ENCODE measurements at regions not wholly inside any gene's neighbourhood (a gene's known extent, or its start where the extent isn't known, plus 50 kb on each side); places are given as distances from the start of the nearest gene placed in this dataset.

GRCh38 chr11:115884800-115885534, 380.8 kb upstream of the CADM1 start:
- no peaks in the 10 kb centered on the region; a peak in 1 of 4 replicates for H3K4me1 ChIP-seq (ENCODE audit: control insufficient read depth in 1 of 2, insufficient read depth in 2 of 2, low read depth in 1 of 2, low read length in 1 of 2)
- no peak overlapping the region for H2AFZ ChIP-seq (ENCODE audit: low read depth)
- no peak overlapping the region for H3K4me3 ChIP-seq (ENCODE audit: low read depth in 2 of 2, low read length in 1 of 2)
- no peak overlapping the region for H3K9ac ChIP-seq
- H3K27me3 ChIP-seq (ENCODE audit: insufficient read depth) = no peaks in the 10 kb centered on the region
- H3F3A ChIP-seq (replicated peaks; ENCODE audit: insufficient read depth) = no peaks in the 10 kb centered on the region
- WGBS (ENCODE audit: low lambda C conversion rate) = 50% methylated on average over 5 of the region's 5 CpGs
- no peak for DNase-seq
- H3K27ac ChIP-seq (ENCODE audit: low read depth in 2 of 2, low read length in 1 of 2) = no peak overlapping the region
- no peaks in the 10 kb centered on the region for H3K36me3 ChIP-seq (replicated peaks in 1 of 2; ENCODE audit: control insufficient read depth in 1 of 2, insufficient read depth in 2 of 2, low read length in 1 of 2)
- H3K9me3 ChIP-seq = no peaks in the 10 kb centered on the region
- no peaks in the 10 kb centered on the region for H3K79me2 ChIP-seq (ENCODE audit: insufficient read depth)
- ChIA-PET POLR2A (no interaction called here), CTCF (interaction anchor here (1.5 kb wide), 1 partner anchor 15 kb away, joined by 4 read pairs; no protein-coding TSS in a partner anchor)
- no peaks in the 10 kb centered on the region for H3K9me2 ChIP-seq
- no peak overlapping the region for H3K4me2 ChIP-seq
- TF ChIP-seq CHD2 (IDR thresholded peaks at IDR 0.05; ENCODE audit: low read length, partially characterized antibody) (no peak), YY1 (IDR thresholded peaks at IDR 0.05; ENCODE audit: low read depth) (no peak), GABPA (IDR thresholded peaks at IDR 0.05; ENCODE audit: low read depth) (no peak), GATA2 (CRISPR knock-in tag; IDR thresholded peaks at IDR 0.05) (no peak), FOXJ3 (CRISPR knock-in tag; IDR thresholded peaks at IDR 0.05) (no peak), FOSL2 (IDR thresholded peaks at IDR 0.05; ENCODE audit: borderline replicate concordance, low read depth) (no peak), JUND (IDR thresholded peaks at IDR 0.05) (no peak), EZH2phosphoT487 (IDR thresholded peaks at IDR 0.05; ENCODE audit: borderline replicate concordance, low read depth) (no peak), EP300 (IDR thresholded peaks at IDR 0.05; ENCODE audit: borderline replicate concordance in 1 of 2, low read depth in 1 of 2, low read length in 1 of 2) (no peak), POLR2AphosphoS5 (IDR thresholded peaks at IDR 0.05; ENCODE audit: low read depth, low read length) (no peak), NFIC (IDR thresholded peaks at IDR 0.05; ENCODE audit: borderline replicate concordance) (no peak), RXRA (IDR thresholded peaks at IDR 0.05; ENCODE audit: borderline replicate concordance, low read depth) (no peak)
- TF ChIP-seq, protein P1, sequence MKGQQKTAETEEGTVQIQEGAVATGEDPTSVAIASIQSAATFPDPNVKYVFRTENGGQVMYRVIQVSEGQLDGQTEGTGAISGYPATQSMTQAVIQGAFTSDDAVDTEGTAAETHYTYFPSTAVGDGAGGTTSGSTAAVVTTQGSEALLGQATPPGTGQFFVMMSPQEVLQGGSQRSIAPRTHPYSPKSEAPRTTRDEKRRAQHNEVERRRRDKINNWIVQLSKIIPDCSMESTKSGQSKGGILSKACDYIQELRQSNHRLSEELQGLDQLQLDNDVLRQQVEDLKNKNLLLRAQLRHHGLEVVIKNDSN (IDR thresholded peaks at IDR 0.05; ENCODE audit: borderline replicate concordance, low read depth) = no peak
- no peaks in the 10 kb centered on the region for H4K20me1 ChIP-seq (ENCODE audit: insufficient read depth)

DNA sequence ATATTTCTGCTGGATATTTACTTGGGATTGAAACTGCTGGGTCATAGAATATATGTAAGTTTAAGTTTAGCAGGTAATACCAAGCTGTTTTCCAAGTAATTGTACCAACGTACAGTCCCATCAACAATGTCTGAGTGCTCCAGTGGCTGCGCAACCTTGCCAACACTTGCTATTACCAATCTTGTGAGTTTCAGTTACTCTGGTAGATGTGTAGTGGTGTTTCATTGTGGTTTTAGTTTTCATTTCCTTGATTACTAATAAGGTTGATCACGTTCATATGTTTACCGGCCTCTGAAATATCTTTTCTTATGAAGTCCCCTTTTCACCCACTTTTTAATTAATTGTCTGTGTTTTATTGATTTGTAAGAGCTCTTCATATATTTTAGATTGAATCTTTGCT, 370.6 kb upstream of the CADM1 start:
- H3K4me2 ChIP-seq = no peak overlapping the region
- TF ChIP-seq REST (IDR thresholded peaks at IDR 0.05; ENCODE audit: low read depth, low read length) = no peak
- no peak for TF ChIP-seq FOSL2 (IDR thresholded peaks at IDR 0.05; ENCODE audit: borderline replicate concordance, low read depth)
- TF ChIP-seq NFIC (IDR thresholded peaks at IDR 0.05; ENCODE audit: borderline replicate concordance) = no peak
- TF ChIP-seq TCF12 (IDR thresholded peaks at IDR 0.05) = no peak
- TF ChIP-seq EP300 (IDR thresholded peaks at IDR 0.05; ENCODE audit: borderline replicate concordance in 1 of 2, low read depth in 1 of 2, low read length in 1 of 2) = no peak
- TF ChIP-seq RFX5 (IDR thresholded peaks at IDR 0.05; ENCODE audit: low read length) = no peak
- TF ChIP-seq, protein P2, sequence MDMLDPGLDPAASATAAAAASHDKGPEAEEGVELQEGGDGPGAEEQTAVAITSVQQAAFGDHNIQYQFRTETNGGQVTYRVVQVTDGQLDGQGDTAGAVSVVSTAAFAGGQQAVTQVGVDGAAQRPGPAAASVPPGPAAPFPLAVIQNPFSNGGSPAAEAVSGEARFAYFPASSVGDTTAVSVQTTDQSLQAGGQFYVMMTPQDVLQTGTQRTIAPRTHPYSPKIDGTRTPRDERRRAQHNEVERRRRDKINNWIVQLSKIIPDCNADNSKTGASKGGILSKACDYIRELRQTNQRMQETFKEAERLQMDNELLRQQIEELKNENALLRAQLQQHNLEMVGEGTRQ (IDR thresholded peaks at IDR 0.05; ENCODE audit: borderline replicate concordance, low read depth, low read length) = no peak
- TF ChIP-seq, protein P3, sequence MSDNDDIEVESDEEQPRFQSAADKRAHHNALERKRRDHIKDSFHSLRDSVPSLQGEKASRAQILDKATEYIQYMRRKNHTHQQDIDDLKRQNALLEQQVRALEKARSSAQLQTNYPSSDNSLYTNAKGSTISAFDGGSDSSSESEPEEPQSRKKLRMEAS (IDR thresholded peaks at IDR 0.05; ENCODE audit: low read depth) = no peak
- no peak for TF ChIP-seq GATA2 (CRISPR knock-in tag; IDR thresholded peaks at IDR 0.05)
- TF ChIP-seq SMC3 (IDR thresholded peaks at IDR 0.05; ENCODE audit: low read depth, low read length) = no peak
- TF ChIP-seq MEF2A (IDR thresholded peaks at IDR 0.05; ENCODE audit: borderline replicate concordance, low read depth) = no peak
- no peak for TF ChIP-seq FOXJ3 (CRISPR knock-in tag; IDR thresholded peaks at IDR 0.05)
- no peak for TF ChIP-seq SIN3A (IDR thresholded peaks at IDR 0.05; ENCODE audit: borderline replicate concordance, low read depth, low read length)
- TF ChIP-seq EZH2phosphoT487 (IDR thresholded peaks at IDR 0.05; ENCODE audit: borderline replicate concordance, low read depth) = no peak
- TF ChIP-seq RAD21 (IDR thresholded peaks at IDR 0.05; ENCODE audit: low read length) = no peak
- no peak for TF ChIP-seq TAF1 (IDR thresholded peaks at IDR 0.05; ENCODE audit: borderline replicate concordance, low read depth, low read length)

More for the DNA sequence above, 370.6 kb upstream of the CADM1 start:
- Histone ChIP-seq H3K79me2 (ENCODE audit: insufficient read depth) (no peaks in the 10 kb centered on the region), H3F3A (replicated peaks; ENCODE audit: insufficient read depth) (no peaks in the 10 kb centered on the region), H3K9me3 (no peaks in the 10 kb centered on the region), H2AFZ (ENCODE audit: low read depth) (no peak overlapping the region), H3K27me3 (ENCODE audit: insufficient read depth) (no peaks in the 10 kb centered on the region), H3K36me3 (replicated peaks in 1 of 2; ENCODE audit: control insufficient read depth in 1 of 2, insufficient read depth in 2 of 2, low read length in 1 of 2) (no peaks in the 10 kb centered on the region), H3K4me3 (ENCODE audit: low read depth in 2 of 2, low read length in 1 of 2) (no peak overlapping the region), H3K9me2 (no peaks in the 10 kb centered on the region), H3K27ac (ENCODE audit: low read depth in 2 of 2, low read length in 1 of 2) (no peak overlapping the region), H4K20me1 (ENCODE audit: insufficient read depth) (no peaks in the 10 kb centered on the region), H3K9ac (no peak overlapping the region), H3K4me1 (ENCODE audit: control insufficient read depth in 1 of 2, insufficient read depth in 2 of 2, low read depth in 1 of 2, low read length in 1 of 2) (peaks cover 0 to 9% of the 10 kb centered on the region in 2 experiments; a peak in 1 of 4 replicates)
- 73% methylated on average over 4 of the region's 4 CpGs for WGBS (ENCODE audit: low lambda C conversion rate)
- POLR2A ChIA-PET = no interaction called here
- CTCF ChIA-PET = no interaction called here
- no peak for DNase-seq

Measured in SK-N-SH (cell line).